ENCODE measurements at regions not wholly inside any gene's neighbourhood (a gene's known extent, or its start where the extent isn't known, plus 50 kb on each side); places are given as distances from the start of the nearest gene placed in this dataset.

GRCh38 chr11:70496591-70497535 lies 98.5 kb downstream of the CTTN start:
- H3K9me3 ChIP-seq (ENCODE audit: insufficient read depth, low read length, severe bottlenecking), result peaks cover 1% of the 10 kb centered on the region
- H3K27me3 ChIP-seq (ENCODE audit: insufficient read depth, low read length, poor library complexity), result peaks cover 2% of the 10 kb centered on the region
- H2AFZ ChIP-seq (ENCODE audit: low read depth, low read length), result no peak overlapping the region
- no peak overlapping the region for H3K4me2 ChIP-seq (ENCODE audit: insufficient read depth, low read length)
- DNase-seq (no peak), ATAC-seq (ENCODE audit: insufficient read depth, low read depth) (no peak)
- H3K9ac ChIP-seq (ENCODE audit: low read depth, low read length), result no peak overlapping the region
- no peaks in the 10 kb centered on the region for H3K4me1 ChIP-seq (ENCODE audit: insufficient read depth, low read length)
- no peaks in the 10 kb centered on the region for H3K79me2 ChIP-seq (ENCODE audit: insufficient read depth, low read length)
- no peak for TF ChIP-seq EZH2 (IDR thresholded peaks at IDR 0.05; ENCODE audit: borderline replicate concordance, low read depth, low read length, severe bottlenecking)
- no peak for TF ChIP-seq CTCF (IDR thresholded peaks at IDR 0.05; ENCODE audit: borderline replicate concordance, extremely low read depth, low read length, poor library complexity, severe bottlenecking)
- no peaks in the 10 kb centered on the region; the same call in 1 of the 2 replicates for H4K20me1 ChIP-seq (ENCODE audit: insufficient read depth, low read length)
- no peaks in the 10 kb centered on the region for H3K36me3 ChIP-seq (ENCODE audit: insufficient read depth, low read length)
- H3K27ac ChIP-seq (ENCODE audit: low read length), result no peak overlapping the region
- H3K4me3 ChIP-seq (ENCODE audit: low read depth in 1 of 2, low read length in 2 of 2), result no peak overlapping the region

- no peak for TF ChIP-seq CTCF (IDR thresholded peaks at IDR 0.05; ENCODE audit: borderline replicate concordance, extremely low read depth, low read length, poor library complexity, severe bottlenecking)
- DNase-seq, result no peak
- no peak overlapping the region for H3K9ac ChIP-seq (ENCODE audit: low read depth, low read length)
- ATAC-seq (ENCODE audit: insufficient read depth, low read depth), result no peak
- peaks cover 2% of the 10 kb centered on the region for H3K27me3 ChIP-seq (ENCODE audit: insufficient read depth, low read length, poor library complexity)
- no peak overlapping the region for H3K27ac ChIP-seq (ENCODE audit: low read length)
- no peaks in the 10 kb centered on the region for H3K9me3 ChIP-seq (ENCODE audit: insufficient read depth, low read length, severe bottlenecking)
- H4K20me1 ChIP-seq (ENCODE audit: insufficient read depth, low read length), result no peaks in the 10 kb centered on the region; the same call in 1 of the 2 replicates
- H3K4me1 ChIP-seq (ENCODE audit: insufficient read depth, low read length), result no peaks in the 10 kb centered on the region
- no peak overlapping the region for H2AFZ ChIP-seq (ENCODE audit: low read depth, low read length)
- no peak overlapping the region for H3K4me2 ChIP-seq (ENCODE audit: insufficient read depth, low read length)
- H3K36me3 ChIP-seq (ENCODE audit: insufficient read depth, low read length), result no peaks in the 10 kb centered on the region
- no peak overlapping the region for H3K4me3 ChIP-seq (ENCODE audit: low read depth in 1 of 2, low read length in 2 of 2)
- no peaks in the 10 kb centered on the region for H3K79me2 ChIP-seq (ENCODE audit: insufficient read depth, low read length)
These were observed 99.3 kb downstream of the CTTN start for GRCh38 chr11:70497536-70498075.

GRCh38 chr11:70498171-70498571 lies 99.8 kb downstream of the CTTN start:
- DNase-seq, result no peak
- no peak overlapping the region for H3K4me2 ChIP-seq (ENCODE audit: insufficient read depth, low read length)
- H3K27me3 ChIP-seq (ENCODE audit: insufficient read depth, low read length, poor library complexity), result peaks cover 2% of the 10 kb centered on the region

More at GRCh38 chr11:70498171-70498571, 99.8 kb downstream of the CTTN start:
- H3K9ac ChIP-seq (ENCODE audit: low read depth, low read length), result no peak overlapping the region
- no peaks in the 10 kb centered on the region for H3K9me3 ChIP-seq (ENCODE audit: insufficient read depth, low read length, severe bottlenecking)
- no peaks in the 10 kb centered on the region for H3K79me2 ChIP-seq (ENCODE audit: insufficient read depth, low read length)
- TF ChIP-seq EZH2 (IDR thresholded peaks at IDR 0.05; ENCODE audit: borderline replicate concordance, low read depth, low read length, severe bottlenecking), result no peak
- no peak for TF ChIP-seq CTCF (IDR thresholded peaks at IDR 0.05; ENCODE audit: borderline replicate concordance, extremely low read depth, low read length, poor library complexity, severe bottlenecking)
- no peaks in the 10 kb centered on the region for H3K36me3 ChIP-seq (ENCODE audit: insufficient read depth, low read length)
- no peak overlapping the region for H2AFZ ChIP-seq (ENCODE audit: low read depth, low read length)
- no peaks in the 10 kb centered on the region for H3K4me1 ChIP-seq (ENCODE audit: insufficient read depth, low read length)
- no peak overlapping the region for H3K4me3 ChIP-seq (ENCODE audit: low read depth in 1 of 2, low read length in 2 of 2)
- no peaks in the 10 kb centered on the region; the same call in 1 of the 2 replicates for H4K20me1 ChIP-seq (ENCODE audit: insufficient read depth, low read length)
- no peak for ATAC-seq (ENCODE audit: insufficient read depth, low read depth)
- H3K27ac ChIP-seq (ENCODE audit: low read length), result no peak overlapping the region
